HG03025 (cell line): ENCODE measurements at regions not wholly inside any gene's neighbourhood (a gene's known extent, or its start where the extent isn't known, plus 50 kb on each side); places are given as distances from the start of the nearest gene placed in this dataset.
A peak's percentile ranks its signal among the peaks of the same experiment; 100 is the strongest.

Source experiments
- ATAC-seq: cut with Tn5 transposase; IDR thresholded peaks from one replicate; pipeline ENCODE4 v1.9.1; 2021; ENCODE audit warnings: mild to moderate bottlenecking, moderate library complexity; ENCODE audit not compliant: unreplicated experiment, low FRiP score

GRCh38 chr2:8030573-8031303, 651.1 kb upstream of the ID2 start:
- no peak for ATAC-seq

- ATAC-seq, result no peak
These were observed 650.5 kb upstream of the ID2 start for GRCh38 chr2:8031370-8031769.

GRCh38 chr2:8033546-8034096, 648.2 kb upstream of the ID2 start:
- no peak for ATAC-seq

GRCh38 chr2:8036366-8036765, 645.5 kb upstream of the ID2 start:
- no peak for ATAC-seq

GRCh38 chr2:8039732-8040131, 642.1 kb upstream of the ID2 start:
- ATAC-seq, result no peak

GRCh38 chr2:8043295-8043694, 638.6 kb upstream of the ID2 start:
- ATAC-seq, result no peak

GRCh38 chr2:8044046-8044594, 637.7 kb upstream of the ID2 start:
- ATAC-seq, result no peak

GRCh38 chr2:8045081-8045614, 636.7 kb upstream of the ID2 start:
- ATAC-seq, result no peak

- no peak for ATAC-seq
These were observed 635.0 kb upstream of the ID2 start for GRCh38 chr2:8046849-8047248.

- ATAC-seq, result no peak
These were observed 632.7 kb upstream of the ID2 start for GRCh38 chr2:8049176-8049575.

GRCh38 chr2:8049851-8050571, 631.8 kb upstream of the ID2 start:
- peak; percentile 95 for ATAC-seq

- no peak for ATAC-seq
These were observed 628.6 kb upstream of the ID2 start for GRCh38 chr2:8053216-8053615.

- no peak for ATAC-seq
These were observed 627.8 kb upstream of the ID2 start for GRCh38 chr2:8054070-8054469.

GRCh38 chr2:8058652-8059051, 623.2 kb upstream of the ID2 start:
- no peak for ATAC-seq

GRCh38 chr2:8059255-8059654, 622.6 kb upstream of the ID2 start:
- ATAC-seq, result no peak

- no peak for ATAC-seq
These were observed 622.1 kb upstream of the ID2 start for GRCh38 chr2:8059794-8060193.

GRCh38 chr2:8061219-8061618, 620.6 kb upstream of the ID2 start:
- no peak for ATAC-seq

GRCh38 chr2:8064603-8065002, 617.3 kb upstream of the ID2 start:
- no peak for ATAC-seq

- no peak for ATAC-seq
These were observed 616.7 kb upstream of the ID2 start for GRCh38 chr2:8065191-8065590.

GRCh38 chr2:8067784-8068336, 614.0 kb upstream of the ID2 start:
- ATAC-seq, result no peak

GRCh38 chr2:8072907-8073306, 608.9 kb upstream of the ID2 start:
- ATAC-seq, result no peak
